HEK293 (cell line): ENCODE measurements at regions not wholly inside any gene's neighbourhood (a gene's known extent, or its start where the extent isn't known, plus 50 kb on each side); places are given as distances from the start of the nearest gene placed in this dataset.

ENCODE experiments used
- CTCF ChIA-PET: fragments of 350-600 bp; formaldehyde crosslinking; extraction: SDS; loops from one replicate; lab custom pipeline; 2021; ENCODE audit warnings: antibody characterized with exemption; lab: Yijun Ruan, JAX
- POLR2A ChIA-PET: fragments of 300-600 bp; formaldehyde crosslinking; extraction: SDS; loops from one replicate; lab custom pipeline; 2020; ENCODE audit warnings: antibody characterized with exemption, inconsistent platforms; lab: Yijun Ruan, JAX
- H3K27ac ChIP-seq: fragments of 200-500 bp; sonication (Bioruptor generic); 2 replicates; pipeline ENCODE4 v1.5.1; 2014; ENCODE audit warnings: low read depth, low read length, control low read depth, inconsistent platforms; ENCODE audit errors: extremely low read depth
- H3K36me3 ChIP-seq, 2 experiments: fragments of 200-500 bp in 1 of 2; sonication (Bioruptor generic) in 1 of 2; 1 replicate in 1 of 2; 2 replicates in 1 of 2; pipeline ENCODE4 v1.5.1; 2014 to 2017; ENCODE audit warnings: inconsistent platforms in 2 of 2, low read length in 2 of 2; ENCODE audit not compliant: control insufficient read depth in 2 of 2, insufficient read depth in 1 of 2
- H3K4me1 ChIP-seq: fragments of 200-500 bp; sonication (Bioruptor generic); 2 replicates; pipeline ENCODE4 v1.5.1; 2014; ENCODE audit warnings: mild to moderate bottlenecking, low read length, inconsistent platforms; ENCODE audit not compliant: control insufficient read depth, insufficient read depth
- H3K4me3 ChIP-seq: 2 replicates; pipeline ENCODE4 v1.5.1; 2011; ENCODE audit warnings: low read depth, mild to moderate bottlenecking, control low read depth, low read length, moderate library complexity
- H3K9me3 ChIP-seq: fragments of 200-500 bp; sonication (Bioruptor generic); 2 replicates; pipeline ENCODE4 v1.5.1; 2014; ENCODE audit warnings: low read depth, low read length, inconsistent platforms; ENCODE audit not compliant: control insufficient read depth, insufficient read depth
- REPIN1 ChIP-seq: fragments of 450-650 bp; formaldehyde crosslinking; IDR thresholded peaks from 2 replicates; pipeline ENCODE4 v1.5.1; 2017; ENCODE audit warnings: missing biosample characterization, missing genetic modification characterization, low read depth
- SP2 ChIP-seq: fragments of 450-650 bp; formaldehyde crosslinking; IDR thresholded peaks from 2 replicates; pipeline ENCODE4 v1.5.1; 2016; ENCODE audit warnings: missing biosample characterization, missing genetic modification characterization
- SP7 ChIP-seq: fragments of 450-650 bp; formaldehyde crosslinking; IDR thresholded peaks from 2 replicates; pipeline ENCODE4 v1.5.1; 2016; ENCODE audit warnings: missing biosample characterization, missing genetic modification characterization
- ZBTB49 ChIP-seq: fragments of 450-650 bp; formaldehyde crosslinking; IDR thresholded peaks from 2 replicates; pipeline ENCODE4 v1.5.1; 2016; ENCODE audit warnings: missing biosample characterization, missing genetic modification characterization, low read depth
- ZFHX2 ChIP-seq: fragments of 450-650 bp; formaldehyde crosslinking; conservative IDR thresholded peaks from 2 replicates; pipeline ENCODE4 v1.5.1; 2016; ENCODE audit warnings: missing biosample characterization, missing genetic modification characterization
- ZIC2 ChIP-seq: fragments of 450-650 bp; formaldehyde crosslinking; IDR thresholded peaks from 2 replicates; pipeline ENCODE4 v1.5.1; 2016; ENCODE audit warnings: missing biosample characterization, missing genetic modification characterization
- ZNF184 ChIP-seq: fragments of 450-650 bp; IDR thresholded peaks from 2 replicates; pipeline ENCODE4 v1.5.1; 2018; ENCODE audit warnings: missing biosample characterization, mild to moderate bottlenecking, missing genetic modification characterization
- ZNF211 ChIP-seq: fragments of 450-650 bp; formaldehyde crosslinking; IDR thresholded peaks from 2 replicates; pipeline ENCODE4 v1.5.1; 2016; ENCODE audit warnings: low read depth, missing biosample characterization, missing genetic modification characterization
- ZNF248 ChIP-seq: fragments of 450-650 bp; formaldehyde crosslinking; IDR thresholded peaks from 2 replicates; pipeline ENCODE4 v1.5.1; 2017; ENCODE audit warnings: missing biosample characterization, missing genetic modification characterization
- ZNF266 ChIP-seq: fragments of 450-650 bp; formaldehyde crosslinking; IDR thresholded peaks from 2 replicates; pipeline ENCODE4 v1.5.1; 2016; ENCODE audit warnings: missing biosample characterization, missing genetic modification characterization, low read depth
- ZNF292 ChIP-seq: fragments of 450-650 bp; formaldehyde crosslinking; IDR thresholded peaks from 2 replicates; pipeline ENCODE4 v1.5.1; 2016; ENCODE audit warnings: low read depth, missing biosample characterization, missing genetic modification characterization, borderline replicate concordance
- ZNF37A ChIP-seq: fragments of 450-650 bp; IDR thresholded peaks from 2 replicates; pipeline ENCODE4 v1.5.1; 2018; ENCODE audit warnings: missing biosample characterization, missing genetic modification characterization
- ZNF518A ChIP-seq: fragments of 450-650 bp; formaldehyde crosslinking; conservative IDR thresholded peaks from 2 replicates; pipeline ENCODE4 v1.5.1; 2016; ENCODE audit warnings: low read depth, missing biosample characterization, missing genetic modification characterization
- ZNF544 ChIP-seq: fragments of 450-650 bp; formaldehyde crosslinking; IDR thresholded peaks from 2 replicates; pipeline ENCODE4 v1.5.0; 2017; ENCODE audit warnings: missing biosample characterization, missing genetic modification characterization
- ZNF560 ChIP-seq: fragments of 450-650 bp; formaldehyde crosslinking; IDR thresholded peaks from 2 replicates; pipeline ENCODE4 v1.5.1; 2017; ENCODE audit warnings: missing biosample characterization, missing genetic modification characterization, borderline replicate concordance
- ZNF580 ChIP-seq: fragments of 450-650 bp; formaldehyde crosslinking; IDR thresholded peaks from 2 replicates; pipeline ENCODE4 v1.5.1; 2016; ENCODE audit warnings: missing biosample characterization, missing genetic modification characterization
- ZNF585B ChIP-seq: fragments of 450-650 bp; formaldehyde crosslinking; IDR thresholded peaks from 2 replicates; pipeline ENCODE4 v1.5.1; 2016; ENCODE audit warnings: missing biosample characterization, missing genetic modification characterization
- ZSCAN30 ChIP-seq: fragments of 450-650 bp; IDR thresholded peaks from 2 replicates; pipeline ENCODE4 v1.5.1; 2018; ENCODE audit warnings: missing biosample characterization, mild to moderate bottlenecking, missing genetic modification characterization, moderate library complexity

- CTCF ChIA-PET: no interaction called here
- no peaks in the 10 kb centered on the region for H3K9me3 ChIP-seq
- no peaks in the 10 kb centered on the region for H3K4me1 ChIP-seq
- H3K27ac ChIP-seq: no peak overlapping the region
- TF ChIP-seq ZNF211 (tag by site-specific recombination) (no peak), ZNF580 (no peak)
- H3K4me3 ChIP-seq: no peak overlapping the region
- POLR2A ChIA-PET: no interaction called here
- no peaks in the 10 kb centered on the region for H3K36me3 ChIP-seq
Observed at GRCh38 chr12:125852679-125853078, 787.4 kb downstream of the AACS start.

GRCh38 chr12:125853670-125854069 lies 788.4 kb downstream of the AACS start:
- Histone ChIP-seq H3K4me3 (no peak overlapping the region), H3K27ac (no peak overlapping the region), H3K36me3 (no peaks in the 10 kb centered on the region), H3K9me3 (no peaks in the 10 kb centered on the region), H3K4me1 (no peaks in the 10 kb centered on the region)
- ChIA-PET CTCF (no interaction called here), POLR2A (no interaction called here)
- TF ChIP-seq ZSCAN30 (no peak), SP2 (tag by site-specific recombination) (no peak), ZNF184 (tag by site-specific recombination) (no peak), ZNF585B (no peak), ZNF560 (tag by site-specific recombination) (no peak), SP7 (tag by site-specific recombination) (no peak), ZIC2 (tag by site-specific recombination) (no peak), ZNF518A (no peak), ZBTB49 (tag by site-specific recombination) (no peak), ZNF266 (no peak), ZNF248 (tag by site-specific recombination) (no peak), ZNF37A (tag by site-specific recombination) (no peak), REPIN1 (tag by site-specific recombination) (no peak), ZNF292 (tag by site-specific recombination) (no peak), ZFHX2 (tag by site-specific recombination) (no peak), ZNF544 (tag by site-specific recombination) (no peak)
